NCI-H510A (cell line): ENCODE measurements at regions not wholly inside any gene's neighbourhood (a gene's known extent, or its start where the extent isn't known, plus 50 kb on each side); places are given as distances from the start of the nearest gene placed in this dataset.
"Not testable (repeated sequence)": the region's sequence is repeated elsewhere in the genome, so short reads cannot be mapped to it uniquely, and the experiment has no call there.

ENCODE experiments used
- DNase-seq: peaks from one replicate; lab custom pipeline; 2025; lab: John Stamatoyannopoulos, UW

- DNase-seq, result no peak
These were observed 117.7 kb downstream of the PCDH7 start for GRCh38 chr4:30837861-30838260.

- no peak for DNase-seq
These were observed 118.2 kb downstream of the PCDH7 start for GRCh38 chr4:30838331-30838730.

- DNase-seq, result no peak
These were observed 119.7 kb downstream of the PCDH7 start for GRCh38 chr4:30839583-30840520.

GRCh38 chr4:30840571-30840970 is 120.4 kb downstream of the PCDH7 start:
- no peak for DNase-seq

GRCh38 chr4:30842142-30842541 is 122.0 kb downstream of the PCDH7 start:
- DNase-seq, result no peak

GRCh38 chr4:30842689-30843088 is 122.5 kb downstream of the PCDH7 start:
- no peak for DNase-seq

- no peak for DNase-seq
These were observed 124.9 kb downstream of the PCDH7 start for GRCh38 chr4:30844861-30845582.

GRCh38 chr4:30847167-30847566 is 127.0 kb downstream of the PCDH7 start:
- no peak for DNase-seq

GRCh38 chr4:30847958-30848357 is 127.8 kb downstream of the PCDH7 start:
- DNase-seq, result no peak

GRCh38 chr4:30854531-30854930 is 134.4 kb downstream of the PCDH7 start:
- no peak for DNase-seq

GRCh38 chr4:30855232-30855631 is 135.1 kb downstream of the PCDH7 start:
- no peak for DNase-seq

- DNase-seq, result no peak
These were observed 136.8 kb downstream of the PCDH7 start for GRCh38 chr4:30856795-30857564.

- no peak for DNase-seq
These were observed 140.8 kb downstream of the PCDH7 start for GRCh38 chr4:30860978-30861377.

GRCh38 chr4:30862196-30862595 is 142.0 kb downstream of the PCDH7 start:
- no peak for DNase-seq

GRCh38 chr4:30863021-30863420 is 142.9 kb downstream of the PCDH7 start:
- no peak for DNase-seq

GRCh38 chr4:30865691-30866090 is 145.5 kb downstream of the PCDH7 start:
- no peak for DNase-seq

- no peak for DNase-seq
These were observed 146.2 kb downstream of the PCDH7 start for GRCh38 chr4:30866346-30866745.

GRCh38 chr4:30866907-30867306 is 146.7 kb downstream of the PCDH7 start:
- no peak for DNase-seq

- DNase-seq, result no peak
These were observed 147.3 kb downstream of the PCDH7 start for GRCh38 chr4:30867427-30867826.

GRCh38 chr4:30868111-30868895 is 148.1 kb downstream of the PCDH7 start:
- DNase-seq, result no peak

- DNase-seq, result not testable (repeated sequence)
These were observed 149.2 kb downstream of the PCDH7 start for GRCh38 chr4:30869387-30869786.

GRCh38 chr4:30870513-30870912 is 150.3 kb downstream of the PCDH7 start:
- no peak for DNase-seq
